K562 (cell line): ENCODE measurements at regions not wholly inside any gene's neighbourhood (a gene's known extent, or its start where the extent isn't known, plus 50 kb on each side); places are given as distances from the start of the nearest gene placed in this dataset.

Experiments
- ATAC-seq: fragments of 200-7000 bp; cut with Tn5 transposase; 3 replicates; pipeline ENCODE4 v1.9.1; 2020; ENCODE audit warnings: moderate library complexity
- BruUV-seq: library from RNA; stranded (reverse); fragments of 400-500 nt; replicated peaks from 2 replicates; lab custom pipeline; 2021; lab: Mats Ljungman, UMichigan
- CTCF ChIA-PET: fragments of 300-600 bp; formaldehyde crosslinking; extraction: SDS; loops from one replicate; lab custom pipeline; 2021; ENCODE audit warnings: low intra/inter-chr PET ratio; lab: Yijun Ruan, JAX
- POLR2A ChIA-PET: fragments of 300-600, 350-650 bp; sonication (Branson Sonifier 250); formaldehyde crosslinking; extraction: SDS; loops from one replicate; lab custom pipeline; 2021; ENCODE audit warnings: antibody characterized with exemption, inconsistent platforms; lab: Yijun Ruan, JAX
- DNase-seq, 4 experiments: peaks; one replicate each; pipeline versions ENCODE4 v3.0.0 to v3.0.0-alpha.2; 2011 to 2018; ENCODE audit warnings: low spot score in 3 of 4, mixed read lengths in 3 of 4; ENCODE audit errors: extremely low read depth in 1 of 4
- FAIRE-seq: peaks from 2 replicates; lab custom pipeline; 2011; peaks lifted over from hg19 to GRCh38; lab: Jason Lieb, UNC
- H2AFZ ChIP-seq: 2 replicates; pipeline ENCODE4 v1.6.0; 2011; ENCODE audit warnings: low read depth, low read length, control low read depth, inconsistent platforms
- H3K27ac ChIP-seq: fragments of 200-600 bp; 3 replicates; pipeline ENCODE4 v1.8.0; 2011; ENCODE audit warnings: low read depth, mild to moderate bottlenecking, control low read depth, inconsistent platforms, low read length, moderate library complexity, mixed read lengths; ENCODE audit errors: extremely low read depth
- H3K27me3 ChIP-seq, 2 experiments: fragments of 300-600 bp in 1 of 2; 2 replicates in 1 of 2; 3 replicates in 1 of 2; pipeline versions ENCODE4 v1.6.0 to v1.8.0; 2011; ENCODE audit warnings: inconsistent platforms in 2 of 2, low read length in 2 of 2, mild to moderate bottlenecking in 1 of 2, mixed read lengths in 1 of 2, moderate library complexity in 1 of 2; ENCODE audit not compliant: control insufficient read depth in 2 of 2, insufficient read depth in 2 of 2
- H3K36me3 ChIP-seq: fragments of 300-600 bp; 3 replicates; pipeline ENCODE4 v1.8.0; 2011; ENCODE audit warnings: mild to moderate bottlenecking, low read length, inconsistent platforms; ENCODE audit not compliant: control insufficient read depth, insufficient read depth
- H3K4me1 ChIP-seq, 2 experiments: fragments of 200-600 bp in 1 of 2; replicated peaks in 1 of 2; 2 replicates in 1 of 2; 3 replicates in 1 of 2; pipeline versions ENCODE4 v1.5.1 to v1.8.0; 2011; ENCODE audit warnings: inconsistent platforms in 2 of 2, low read length in 2 of 2, mild to moderate bottlenecking in 1 of 2, mixed read lengths in 1 of 2, moderate library complexity in 1 of 2; ENCODE audit not compliant: control insufficient read depth in 2 of 2, insufficient read depth in 2 of 2
- H3K4me2 ChIP-seq: 2 replicates; pipeline ENCODE4 v1.6.1; 2011; ENCODE audit warnings: low read length, control low read depth, inconsistent platforms, mixed read lengths; ENCODE audit not compliant: insufficient read depth
- H3K4me3 ChIP-seq: fragments of 200-600 bp; sonication (generic), shearing (Covaris generic); 2 replicates; pipeline ENCODE4 v1.5.1; 2016; ENCODE audit warnings: control low read depth, inconsistent platforms
- H3K79me2 ChIP-seq: fragments of 200-600 bp; 3 replicates; pipeline ENCODE4 v1.8.0; 2011; ENCODE audit warnings: low read length, inconsistent platforms; ENCODE audit not compliant: control insufficient read depth, insufficient read depth
- H3K9ac ChIP-seq, 2 experiments: 2 replicates each; pipeline versions ENCODE4 v1.6.0 to v1.6.1; 2011; ENCODE audit warnings: low read depth in 2 of 2, low read length in 2 of 2, control low read depth in 1 of 2, inconsistent platforms in 1 of 2, mild to moderate bottlenecking in 1 of 2, mixed read lengths in 1 of 2; ENCODE audit not compliant: insufficient read depth in 1 of 2
- H3K9me1 ChIP-seq: one replicate; pipeline ENCODE4 v1.6.0; 2011; ENCODE audit warnings: inconsistent platforms, mild to moderate bottlenecking, low read length, moderate library complexity; ENCODE audit not compliant: control insufficient read depth, insufficient read depth
- H3K9me3 ChIP-seq: replicated peaks from 2 replicates; pipeline ENCODE4 v1.5.1; 2011; ENCODE audit warnings: low read depth, low read length, inconsistent platforms; ENCODE audit not compliant: control insufficient read depth, insufficient read depth
- H4K20me1 ChIP-seq: replicated peaks from 2 replicates; pipeline ENCODE4 v1.6.1; 2011; ENCODE audit warnings: low read length, inconsistent platforms, mixed read lengths; ENCODE audit not compliant: control insufficient read depth, insufficient read depth
- CLOCK ChIP-seq: fragments of 250-450 bp; sonication (Bioruptor Pico); IDR thresholded peaks from 2 replicates; pipeline ENCODE4 v1.4.0; 2020; ENCODE audit warnings: mild to moderate bottlenecking, moderate library complexity, borderline replicate concordance
- ESRRA ChIP-seq: fragments of 450-650 bp; IDR thresholded peaks from 2 replicates; pipeline ENCODE4 v1.6.1; 2014; ENCODE audit warnings: low read depth, mild to moderate bottlenecking, moderate library complexity, borderline replicate concordance
- FOXO4 ChIP-seq: fragments of 450-650 bp; formaldehyde crosslinking; IDR thresholded peaks from 2 replicates; pipeline ENCODE4 v1.4.0; 2020; ENCODE audit warnings: mild to moderate bottlenecking, moderate library complexity
- HBP1 ChIP-seq: fragments of 450-650 bp; formaldehyde crosslinking; IDR thresholded peaks from 2 replicates; pipeline ENCODE4 v1.4.0; 2022; ENCODE audit warnings: missing genetic modification characterization
- ILK ChIP-seq: fragments of 450-650 bp; IDR thresholded peaks from 2 replicates; pipeline ENCODE4 v1.6.1; 2016; ENCODE audit warnings: missing genetic modification characterization, low read depth, mild to moderate bottlenecking, missing compliant biosample characterization, moderate library complexity, borderline replicate concordance
- KAT8 ChIP-seq: fragments of 450-650 bp; IDR thresholded peaks from 2 replicates; pipeline ENCODE4 v1.6.1; 2016; ENCODE audit warnings: low read depth, mild to moderate bottlenecking
- NR3C1 ChIP-seq: sonication (generic); formaldehyde crosslinking; IDR thresholded peaks from 2 replicates; pipeline ENCODE4 v1.8.1; 2022; ENCODE audit warnings: missing genetic modification reagents
- PREB ChIP-seq: sonication (generic); formaldehyde crosslinking; IDR thresholded peaks from 2 replicates; pipeline ENCODE4 v1.8.1; 2023; ENCODE audit warnings: mild to moderate bottlenecking, missing genetic modification reagents
- SREBF2 ChIP-seq: sonication (generic); formaldehyde crosslinking; IDR thresholded peaks from 2 replicates; pipeline ENCODE4 v1.4.0; 2020; ENCODE audit warnings: mild to moderate bottlenecking, missing genetic modification reagents
- YY1 ChIP-seq, 3 experiments: IDR thresholded peaks; 2 replicates each; pipeline ENCODE4 v1.6.1; 2011; ENCODE audit warnings: low read length in 2 of 3, mild to moderate bottlenecking in 2 of 3, moderate library complexity in 2 of 3, borderline replicate concordance in 1 of 3, control low read depth in 1 of 3, low read depth in 1 of 3; ENCODE audit not compliant: insufficient read depth in 3 of 3, insufficient replicate concordance in 2 of 3, control insufficient read depth in 1 of 3, insufficient read length in 1 of 3; ENCODE audit errors: extremely low read depth in 1 of 3
- ZNF395 ChIP-seq: fragments of 200-800 bp; sonication (Bioruptor generic); IDR thresholded peaks from 2 replicates; pipeline ENCODE4 v1.6.1; 2017; ENCODE audit warnings: missing genetic modification characterization, missing compliant biosample characterization
- ZNF445 ChIP-seq: fragments of 250-450 bp; sonication (Bioruptor Pico); IDR thresholded peaks from 2 replicates; pipeline ENCODE4 v1.4.0; 2020; ENCODE audit warnings: low read depth, mild to moderate bottlenecking, moderate library complexity
- ZNF511 ChIP-seq: sonication (generic); formaldehyde crosslinking; IDR thresholded peaks from 2 replicates; pipeline ENCODE4 v1.8.0; 2022; ENCODE audit warnings: mild to moderate bottlenecking, missing genetic modification reagents
- WGBS: fragments of 100-300 bp; shearing (Covaris generic); methylation state at CpG from one replicate; pipeline ENCODE4 v1.1.6; 2016; ENCODE audit warnings: low coverage, mixed read lengths; ENCODE audit not compliant: insufficient coverage; ENCODE audit errors: missing lambda C conversion rate; 5-methylcytosine and 5-hydroxymethylcytosine counted together
- in situ Hi-C: fragments of 300-500 bp; cut with MboI; formaldehyde crosslinking; loops from 4 replicates; pipeline ENCODE4 v1.15.0; 2018; ENCODE audit warnings: inconsistent platforms, mixed read lengths
- intact Hi-C: fragments of 100-400 bp; cut with micrococcal nuclease; formaldehyde crosslinking; loops from 2 replicates; pipeline ENCODE4 v1.14.2; 2022

GRCh38 chr20:51935003-51935358, 132.7 kb upstream of the SALL4 start:
- H3K9ac ChIP-seq: no peak overlapping the region
- no peak for DNase-seq
- no peak overlapping the region for H3K4me3 ChIP-seq
- no peaks in the 10 kb centered on the region for H3K79me2 ChIP-seq
- intact Hi-C loops (no loop called here), in situ Hi-C loops (no loop called here)
- no peak for FAIRE-seq
- no peaks in the 10 kb centered on the region for H3K9me1 ChIP-seq
- no peak overlapping the region for H3K4me2 ChIP-seq
- H3K4me1 ChIP-seq: no peaks in the 10 kb centered on the region
- 5% methylated on average over 4 of the region's 4 CpGs for WGBS
- no peaks in the 10 kb centered on the region for H4K20me1 ChIP-seq
- H3K9me3 ChIP-seq: no peaks in the 10 kb centered on the region
- H3K27ac ChIP-seq: no peak overlapping the region
- BruUV-seq: no TSS peak
- no peaks in the 10 kb centered on the region for H3K36me3 ChIP-seq
- POLR2A ChIA-PET: interaction anchor here (1.0 kb wide), 1 partner anchor 14 kb away, joined by 3 read pairs; no protein-coding TSS in a partner anchor
- no peak for ATAC-seq
- peaks cover 24 to 25% of the 10 kb centered on the region in 2 experiments; a peak in 4 of 5 replicates for H3K27me3 ChIP-seq
- CTCF ChIA-PET: no interaction called here
- no peak overlapping the region for H2AFZ ChIP-seq
- no peak for TF ChIP-seq ZNF445
- TF ChIP-seq YY1 (IDR thresholded peaks at IDR 0.05; ENCODE audit: borderline replicate concordance in 1 of 3, control insufficient read depth in 1 of 3, extremely low read depth in 1 of 3, insufficient read depth in 3 of 3, insufficient read length in 1 of 3, insufficient replicate concordance in 2 of 3, low read depth in 1 of 3, low read length in 2 of 3): no peak
- no peak for TF ChIP-seq ESRRA
- TF ChIP-seq HBP1 (CRISPR knock-in tag): no peak
- TF ChIP-seq SREBF2 (CRISPR knock-in tag): no peak
- TF ChIP-seq ILK (tag): no peak
- TF ChIP-seq NR3C1 (CRISPR knock-in tag): no peak
- no peak for TF ChIP-seq CLOCK
- TF ChIP-seq FOXO4 (CRISPR knock-in tag): no peak
- no peak for TF ChIP-seq ZNF395
- no peak for TF ChIP-seq KAT8
- no peak for TF ChIP-seq ZNF511
- no peak for TF ChIP-seq PREB (CRISPR knock-in tag)
